B cell (primary cell): ENCODE measurements at regions not wholly inside any gene's neighbourhood (a gene's known extent, or its start where the extent isn't known, plus 50 kb on each side); places are given as distances from the start of the nearest gene placed in this dataset.

Experiments used
- ATAC-seq: fragments of 200-7000 bp; cut with Tn5 transposase; one replicate; pipeline ENCODE4 v1.10.0; 2021; ENCODE audit warnings: low read depth, mild to moderate bottlenecking, moderate number of reproducible peaks, moderate library complexity
- CTCF ChIA-PET: fragments of 350-600 bp; sonication (Branson Sonifier 250); formaldehyde crosslinking; loops from one replicate; lab custom pipeline; 2021; ENCODE audit warnings: antibody characterized with exemption, inconsistent platforms; lab: Charles Lee
- POLR2A ChIA-PET: fragments of 350-600 bp; sonication (Branson Sonifier 250); formaldehyde crosslinking; loops from one replicate; lab custom pipeline; 2021; ENCODE audit warnings: antibody characterized with exemption; lab: Charles Lee
- DNase-seq: peaks from one replicate; pipeline ENCODE4 v3.0.0; 2013
- H2AFZ ChIP-seq: 2 replicates; pipeline ENCODE4 v1.6.1; 2012; ENCODE audit warnings: mild to moderate bottlenecking, low read depth, low read length; ENCODE audit not compliant: insufficient read depth, poor library complexity, severe bottlenecking
- H3K27ac ChIP-seq, 2 donors: 1 replicate in 1 of 2; 2 replicates in 1 of 2; pipeline ENCODE4 v1.5.1; 2012 to 2013; ENCODE audit warnings: low read length in 2 of 2, mild to moderate bottlenecking in 2 of 2, moderate library complexity in 1 of 2
- H3K27me3 ChIP-seq, 4 experiments: fragments of 200-600 bp in 1 of 4; sonication (generic) in 1 of 4; replicated peaks in 1 of 4; 1 replicate in 2 of 4; 2 replicates in 2 of 4; pipeline versions ENCODE4 v1.6.1 to v1.7.0; 2013 to 2016; ENCODE audit warnings: low read length in 3 of 4, mild to moderate bottlenecking in 2 of 4, mixed read lengths in 1 of 4, moderate library complexity in 1 of 4; ENCODE audit not compliant: insufficient read depth in 4 of 4, control insufficient read depth in 3 of 4; ENCODE audit errors: control extremely low read depth in 1 of 4
- H3K36me3 ChIP-seq, 2 experiments: replicated peaks in 1 of 2; 1 replicate in 1 of 2; 2 replicates in 1 of 2; pipeline versions ENCODE4 v1.6.1 to v1.7.1; 2013; ENCODE audit warnings: low read length in 1 of 2; ENCODE audit not compliant: insufficient read depth in 2 of 2, control insufficient read depth in 1 of 2; ENCODE audit errors: control extremely low read depth in 1 of 2, extremely low read depth in 1 of 2
- H3K4me1 ChIP-seq, 2 donors: fragments of 200-600 bp in 1 of 2; sonication (generic) in 1 of 2; 1 replicate in 1 of 2; 2 replicates in 1 of 2; pipeline versions ENCODE4 v1.5.1 to v1.6.1; 2013 to 2017; ENCODE audit warnings: low read length in 2 of 2; ENCODE audit not compliant: control insufficient read depth in 2 of 2, insufficient read depth in 2 of 2
- H3K4me2 ChIP-seq: replicated peaks from 2 replicates; pipeline ENCODE3; 2012; ENCODE audit warnings: mild to moderate bottlenecking, low read depth, low read length; ENCODE audit not compliant: poor library complexity, severe bottlenecking
- H3K4me3 ChIP-seq, 5 experiments: fragments of 200-600 bp in 1 of 5; sonication (generic) in 1 of 5; 1 replicate in 3 of 5; 2 replicates in 2 of 5; pipeline versions ENCODE4 v1.5.1 to v1.7.0; 2011 to 2016; ENCODE audit warnings: low read length in 4 of 5, mild to moderate bottlenecking in 4 of 5, low read depth in 2 of 5, control low read depth in 1 of 5, moderate library complexity in 1 of 5; ENCODE audit not compliant: insufficient read depth in 1 of 5; ENCODE audit errors: control extremely low read depth in 1 of 5, extremely low read depth in 1 of 5
- H3K79me2 ChIP-seq: fragments of 200-600 bp; sonication (generic); one replicate; pipeline ENCODE4 v1.6.0; 2016; ENCODE audit warnings: low read length; ENCODE audit not compliant: control insufficient read depth, insufficient read depth
- H3K9ac ChIP-seq: fragments of 200-600 bp; sonication (generic); 2 replicates; pipeline ENCODE4 v1.6.1; 2017; ENCODE audit warnings: mild to moderate bottlenecking, low read length, moderate library complexity
- H3K9me3 ChIP-seq, 3 donors: one replicate each; pipeline versions ENCODE4 v1.6.1 to v1.7.1; 2013; ENCODE audit warnings: low read length in 2 of 3; ENCODE audit not compliant: control insufficient read depth in 2 of 3, insufficient read depth in 1 of 3; ENCODE audit errors: control extremely low read depth in 1 of 3
- H4K20me1 ChIP-seq: 2 replicates; pipeline ENCODE4 v1.6.0; 2012; ENCODE audit warnings: mild to moderate bottlenecking, low read length; ENCODE audit not compliant: insufficient read depth, control insufficient read depth, poor library complexity, severe bottlenecking
- H3K27ac Mint-ChIP-seq: one replicate; pipeline ENCODE4 v1.8.0; 2021; ENCODE audit warnings: mixed read lengths
- H3K27me3 Mint-ChIP-seq: one replicate; pipeline ENCODE4 v1.8.0; 2021; ENCODE audit warnings: mixed read lengths
- H3K4me1 Mint-ChIP-seq: one replicate; pipeline ENCODE4 v1.8.0; 2021; ENCODE audit warnings: mixed read lengths
- H3K4me3 Mint-ChIP-seq: one replicate; pipeline ENCODE4 v1.8.0; 2021; ENCODE audit warnings: mixed read lengths
- H3K9me3 Mint-ChIP-seq: one replicate; pipeline ENCODE4 v1.8.0; 2022; ENCODE audit warnings: mixed read lengths; ENCODE audit not compliant: insufficient read depth
- CTCF ChIP-seq: fragments of 200-600 bp; IDR thresholded peaks from one replicate; pipeline ENCODE4 v1.8.0; 2022; ENCODE audit warnings: antibody characterized with exemption, mild to moderate bottlenecking
- EZH2 ChIP-seq: IDR thresholded peaks from 2 replicates; pipeline ENCODE4 v1.6.1; 2012; ENCODE audit warnings: borderline replicate concordance, low read depth, mild to moderate bottlenecking, moderate library complexity, low read length; ENCODE audit not compliant: insufficient read depth, poor library complexity, severe bottlenecking
- WGBS: methylation state at CpG from one replicate; pipeline ENCODE4 v1.1.5; 2013; ENCODE audit warnings: missing lambda C conversion rate; ENCODE audit not compliant: insufficient coverage; 5-methylcytosine and 5-hydroxymethylcytosine counted together
- intact Hi-C: fragments of 100-400 bp; cut with micrococcal nuclease; formaldehyde crosslinking; loops from one replicate; pipeline ENCODE4 v1.10.0; 2022

- no peaks in the 10 kb centered on the region for H3K27me3 Mint-ChIP-seq
- H3K4me1 Mint-ChIP-seq, result no peaks in the 10 kb centered on the region
- Histone ChIP-seq H3K36me3 (no peaks in the 10 kb centered on the region), H3K9ac (no peak overlapping the region), H3K4me2 (no peak overlapping the region), H3K9me3 (no peaks in the 10 kb centered on the region), H3K4me3 (no peak overlapping the region), H3K79me2 (no peaks in the 10 kb centered on the region), H3K4me1 (no peaks in the 10 kb centered on the region), H4K20me1 (no peaks in the 10 kb centered on the region), H2AFZ (no peak overlapping the region), H3K27ac (no peak overlapping the region), H3K27me3 (no peaks in the 10 kb centered on the region)
- no peak overlapping the region for H3K27ac Mint-ChIP-seq
- POLR2A ChIA-PET, result no interaction called here
- ATAC-seq (no peak), DNase-seq (no peak)
- TF ChIP-seq EZH2 (no peak), CTCF (no peak)
- WGBS, result 72% methylated on average over 3 of the region's 5 CpGs
- CTCF ChIA-PET, result no interaction called here
- no peak overlapping the region for H3K4me3 Mint-ChIP-seq
- H3K9me3 Mint-ChIP-seq, result peaks cover 3% of the 10 kb centered on the region
- intact Hi-C loops, result no loop called here
Observed at GRCh38 chr18:40049716-40050115, 1905.3 kb upstream of the PIK3C3 start.

- no peaks in the 10 kb centered on the region for H3K36me3 ChIP-seq
- no peaks in the 10 kb centered on the region for H3K4me1 ChIP-seq
- no peaks in the 10 kb centered on the region for H3K9me3 ChIP-seq
- 85% methylated on average over 4 of the region's 17 CpGs for WGBS
- TF ChIP-seq CTCF (no peak), EZH2 (no peak)
- no peaks in the 10 kb centered on the region for H3K79me2 ChIP-seq
- Mint-ChIP-seq H3K27me3 (no peaks in the 10 kb centered on the region), H3K9me3 (peaks cover 3% of the 10 kb centered on the region), H3K27ac (no peak overlapping the region), H3K4me3 (no peak overlapping the region), H3K4me1 (no peaks in the 10 kb centered on the region)
- H3K27ac ChIP-seq, result no peak overlapping the region
- H4K20me1 ChIP-seq, result no peaks in the 10 kb centered on the region
- POLR2A ChIA-PET, result no interaction called here
- DNase-seq (no peak), ATAC-seq (no peak)
- intact Hi-C loops, result no loop called here
- H3K4me3 ChIP-seq, result no peak overlapping the region
- H3K27me3 ChIP-seq, result no peaks in the 10 kb centered on the region
- H3K4me2 ChIP-seq, result no peak overlapping the region
- no peak overlapping the region for H2AFZ ChIP-seq
- H3K9ac ChIP-seq, result no peak overlapping the region
- CTCF ChIA-PET, result no interaction called here
Observed at GRCh38 chr18:40048886-40049650, 1906.0 kb upstream of the PIK3C3 start.
